IPS-15b (cell line): ENCODE measurements at regions not wholly inside any gene's neighbourhood (a gene's known extent, or its start where the extent isn't known, plus 50 kb on each side); places are given as distances from the start of the nearest gene placed in this dataset.

Source experiments
- H3K27me3 ChIP-seq: one replicate; pipeline ENCODE4 v1.6.1; 2013; ENCODE audit warnings: low read length; ENCODE audit not compliant: control insufficient read depth, insufficient read depth
- H3K36me3 ChIP-seq: one replicate; pipeline ENCODE4 v1.6.1; 2013; ENCODE audit warnings: low read length; ENCODE audit not compliant: control insufficient read depth, insufficient read depth
- H3K4me1 ChIP-seq: one replicate; pipeline ENCODE4 v1.6.1; 2013; ENCODE audit warnings: mild to moderate bottlenecking, low read length; ENCODE audit not compliant: control insufficient read depth, insufficient read depth
- H3K4me3 ChIP-seq: one replicate; pipeline ENCODE4 v1.5.1; 2013; ENCODE audit warnings: low read depth, low read length
- H3K9ac ChIP-seq: one replicate; pipeline ENCODE4 v1.6.1; 2013; ENCODE audit warnings: low read depth, mild to moderate bottlenecking, low read length
- H3K9me3 ChIP-seq: one replicate; pipeline ENCODE4 v1.6.1; 2013; ENCODE audit warnings: mild to moderate bottlenecking, low read length; ENCODE audit not compliant: control insufficient read depth, insufficient read depth

DNA sequence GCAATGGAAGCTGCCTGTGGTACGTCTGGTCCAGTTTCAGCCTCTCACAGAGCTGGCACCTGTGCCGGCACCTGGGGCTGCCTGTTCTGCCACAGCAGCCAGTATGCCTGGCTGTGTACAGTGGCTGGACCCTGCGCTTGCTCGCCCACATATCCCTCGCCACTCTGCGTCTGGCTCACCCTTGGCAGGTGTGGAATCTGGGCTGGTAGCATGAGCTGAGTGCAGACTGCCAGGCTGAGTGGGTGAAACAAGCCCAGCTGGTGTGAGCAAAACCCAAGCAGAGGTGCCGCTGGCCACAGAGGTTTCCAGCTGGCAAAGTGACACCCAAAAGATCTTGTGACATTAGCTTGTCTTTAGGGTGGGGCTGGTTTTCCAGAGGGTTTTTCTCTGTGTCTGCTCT, 80.7 kb downstream of the ING1 start:
- no peaks in the 10 kb centered on the region for H3K27me3 ChIP-seq

GRCh38 chr13:110797230-110797877, 83.9 kb downstream of the ING1 start:
- H3K9me3 ChIP-seq, result no peaks in the 10 kb centered on the region
- H3K4me1 ChIP-seq, result peaks cover 8% of the 10 kb centered on the region
- H3K27me3 ChIP-seq, result no peaks in the 10 kb centered on the region
- H3K9ac ChIP-seq, result no peak overlapping the region
- no peak overlapping the region for H3K4me3 ChIP-seq
- no peaks in the 10 kb centered on the region for H3K36me3 ChIP-seq

More for the DNA sequence above, 80.7 kb downstream of the ING1 start:
- Histone ChIP-seq H3K9ac (no peak overlapping the region), H3K9me3 (no peaks in the 10 kb centered on the region), H3K4me3 (no peak overlapping the region), H3K36me3 (no peaks in the 10 kb centered on the region), H3K4me1 (peaks cover 8% of the 10 kb centered on the region)

DNA sequence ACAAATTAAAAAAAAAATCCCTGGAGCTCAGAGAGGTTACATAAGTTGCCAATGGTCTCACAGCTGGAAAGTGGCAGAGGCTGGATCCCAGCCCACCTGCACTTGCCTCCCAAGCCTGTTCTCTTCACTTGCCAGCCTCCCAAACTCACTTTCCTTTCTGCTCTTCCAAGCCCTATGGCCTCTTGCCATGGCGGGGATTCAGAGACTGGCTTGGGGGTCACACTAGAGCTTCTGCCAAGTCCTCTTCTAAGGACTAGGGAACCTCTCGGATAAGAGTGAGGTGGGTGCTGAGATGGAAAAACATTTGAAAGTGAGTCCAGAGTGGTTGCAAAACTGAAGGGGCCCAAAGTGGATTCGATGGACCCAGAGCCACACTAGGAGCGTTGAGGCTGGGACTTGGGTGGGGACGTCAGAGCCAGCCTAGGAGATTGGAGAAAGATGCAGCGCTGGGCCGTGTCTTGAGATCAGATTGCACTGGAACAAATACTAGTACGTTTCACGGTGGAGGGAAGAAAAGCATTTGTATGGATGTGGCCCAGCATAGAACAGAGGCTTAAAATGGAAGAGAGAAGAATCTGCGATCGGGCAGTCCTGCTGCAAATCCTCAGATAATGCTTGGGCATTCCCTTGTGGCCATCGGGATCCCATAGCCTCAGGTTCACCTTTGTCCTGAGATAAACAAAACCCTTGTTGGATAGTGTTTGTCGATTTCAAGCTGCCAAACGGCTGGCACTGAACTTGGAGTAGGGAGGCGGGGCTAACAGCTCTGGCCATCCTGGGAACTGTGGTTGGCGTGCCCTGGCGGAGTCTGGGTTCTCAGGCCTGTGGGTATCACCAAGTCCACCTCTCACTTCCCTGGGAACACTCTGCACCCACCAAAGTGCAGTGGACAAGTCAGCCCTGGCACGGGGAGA, 84.8 kb downstream of the ING1 start:
- Histone ChIP-seq H3K36me3 (no peaks in the 10 kb centered on the region), H3K4me1 (peaks cover 8% of the 10 kb centered on the region), H3K4me3 (no peak overlapping the region), H3K9me3 (no peaks in the 10 kb centered on the region), H3K27me3 (no peaks in the 10 kb centered on the region), H3K9ac (no peak overlapping the region)

DNA sequence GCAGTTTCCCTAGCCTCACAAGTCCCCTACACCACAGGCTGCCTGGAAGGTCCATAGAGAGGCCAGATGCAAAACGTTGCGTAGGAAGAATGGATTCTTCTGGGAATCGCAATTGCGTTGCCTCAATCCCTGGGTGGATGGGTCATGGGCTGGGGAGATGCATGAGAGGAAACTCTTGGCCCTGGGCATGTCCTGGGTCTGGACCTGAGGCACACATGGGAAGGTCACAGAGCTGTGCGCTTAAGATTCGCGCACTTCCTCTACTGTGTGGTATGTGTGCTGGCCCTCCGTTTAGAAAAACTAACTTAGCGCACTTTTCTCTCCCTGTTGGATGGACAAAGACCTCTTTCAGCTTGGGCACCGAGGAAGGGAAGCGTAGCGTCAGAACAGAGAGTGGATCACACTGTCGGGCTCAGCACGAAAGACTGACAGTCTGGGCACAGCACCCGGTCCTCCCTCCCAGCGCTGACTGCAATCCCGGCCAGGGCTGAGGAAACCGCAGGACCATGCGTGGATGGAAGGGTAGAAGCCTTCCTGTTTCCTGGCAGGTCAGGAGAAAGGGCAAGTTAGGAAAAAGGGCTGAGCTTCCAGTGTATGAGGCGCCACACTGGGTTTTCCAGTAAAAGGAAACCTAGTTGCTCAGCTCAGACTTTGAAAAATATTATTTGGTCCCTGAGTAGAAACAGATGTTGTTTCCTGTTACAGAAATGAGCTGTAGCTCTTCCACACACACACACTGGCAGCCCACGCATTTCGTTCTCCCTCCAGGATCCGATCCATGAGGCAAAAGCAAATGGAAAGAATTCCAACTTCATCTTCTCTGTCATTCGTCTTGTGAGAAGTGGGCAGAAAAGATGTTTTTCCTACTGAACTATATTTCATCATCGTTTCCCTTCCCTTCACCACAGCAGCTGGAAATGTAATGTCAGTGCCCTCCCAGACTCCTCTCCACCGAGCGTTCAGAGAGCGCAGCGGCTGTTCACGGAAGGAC, 86.0 kb downstream of the ING1 start:
- Histone ChIP-seq H3K27me3 (no peaks in the 10 kb centered on the region), H3K9me3 (no peaks in the 10 kb centered on the region), H3K4me1 (peaks cover 8% of the 10 kb centered on the region), H3K9ac (no peak overlapping the region), H3K4me3 (no peak overlapping the region), H3K36me3 (no peaks in the 10 kb centered on the region)

- Histone ChIP-seq H3K36me3 (no peaks in the 10 kb centered on the region), H3K4me1 (peaks cover 8% of the 10 kb centered on the region), H3K9ac (no peak overlapping the region), H3K4me3 (no peak overlapping the region), H3K9me3 (no peaks in the 10 kb centered on the region), H3K27me3 (no peaks in the 10 kb centered on the region)
These were observed 87.5 kb downstream of the ING1 start for GRCh38 chr13:110801044-110801443.

GRCh38 chr13:110802260-110802659, 88.8 kb downstream of the ING1 start:
- no peaks in the 10 kb centered on the region for H3K9me3 ChIP-seq
- no peaks in the 10 kb centered on the region for H3K36me3 ChIP-seq
- no peak overlapping the region for H3K9ac ChIP-seq
- H3K4me1 ChIP-seq, result peaks cover 5% of the 10 kb centered on the region
- no peaks in the 10 kb centered on the region for H3K27me3 ChIP-seq
- H3K4me3 ChIP-seq, result no peak overlapping the region

DNA sequence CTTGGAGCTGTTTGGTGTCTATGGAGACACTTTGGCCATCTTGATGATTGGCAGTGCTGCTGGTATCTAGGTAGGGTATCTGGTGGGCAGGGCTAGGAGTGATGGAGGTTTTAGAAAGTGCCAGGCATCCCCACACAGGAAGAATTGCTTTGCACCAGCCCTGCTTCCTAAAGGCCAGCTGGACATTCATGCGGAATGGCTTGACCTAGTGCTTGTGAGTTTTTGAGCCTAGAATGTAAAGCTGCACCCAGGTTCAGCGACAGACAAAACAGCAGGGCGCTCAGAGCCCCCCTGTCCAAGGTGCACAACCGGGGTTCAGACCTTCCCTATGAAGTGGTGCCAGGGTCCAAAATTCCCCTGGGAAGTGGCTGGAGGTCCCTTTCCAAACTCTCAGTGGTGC, 93.1 kb downstream of the ING1 start:
- Histone ChIP-seq H3K4me1 (peaks cover 11% of the 10 kb centered on the region), H3K9ac (no peak overlapping the region), H3K9me3 (no peaks in the 10 kb centered on the region), H3K4me3 (no peak overlapping the region), H3K27me3 (peaks cover 8% of the 10 kb centered on the region), H3K36me3 (no peaks in the 10 kb centered on the region)

GRCh38 chr13:110807546-110807945, 94.0 kb downstream of the ING1 start:
- Histone ChIP-seq H3K4me1 (peaks cover 11% of the 10 kb centered on the region), H3K4me3 (no peak overlapping the region), H3K27me3 (peaks cover 13% of the 10 kb centered on the region), H3K9ac (no peak overlapping the region), H3K36me3 (no peaks in the 10 kb centered on the region), H3K9me3 (no peaks in the 10 kb centered on the region)

DNA sequence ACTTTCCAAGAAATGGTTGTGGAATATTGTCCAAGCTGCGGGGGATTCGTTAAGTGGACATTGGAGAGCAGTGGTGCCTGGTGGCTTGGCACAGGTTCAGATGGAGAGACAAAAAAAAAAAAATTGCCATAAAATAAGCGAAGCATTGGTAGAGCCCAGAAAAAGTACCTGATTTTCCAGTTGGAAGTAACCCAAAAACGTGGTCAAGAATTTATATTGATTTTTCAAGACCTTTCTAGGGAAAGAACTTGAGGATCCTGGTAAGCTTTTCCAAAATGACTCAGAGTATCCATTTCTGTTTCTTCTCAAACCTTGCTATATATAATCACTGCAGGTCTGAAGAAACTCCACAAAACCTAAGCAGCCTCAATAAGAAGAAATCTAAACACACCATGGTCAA, 94.6 kb downstream of the ING1 start:
- peaks cover 11% of the 10 kb centered on the region for H3K4me1 ChIP-seq
- H3K4me3 ChIP-seq, result no peak overlapping the region
- no peaks in the 10 kb centered on the region for H3K36me3 ChIP-seq
- H3K9ac ChIP-seq, result no peak overlapping the region
- H3K27me3 ChIP-seq, result peaks cover 13% of the 10 kb centered on the region
- H3K9me3 ChIP-seq, result no peaks in the 10 kb centered on the region

DNA sequence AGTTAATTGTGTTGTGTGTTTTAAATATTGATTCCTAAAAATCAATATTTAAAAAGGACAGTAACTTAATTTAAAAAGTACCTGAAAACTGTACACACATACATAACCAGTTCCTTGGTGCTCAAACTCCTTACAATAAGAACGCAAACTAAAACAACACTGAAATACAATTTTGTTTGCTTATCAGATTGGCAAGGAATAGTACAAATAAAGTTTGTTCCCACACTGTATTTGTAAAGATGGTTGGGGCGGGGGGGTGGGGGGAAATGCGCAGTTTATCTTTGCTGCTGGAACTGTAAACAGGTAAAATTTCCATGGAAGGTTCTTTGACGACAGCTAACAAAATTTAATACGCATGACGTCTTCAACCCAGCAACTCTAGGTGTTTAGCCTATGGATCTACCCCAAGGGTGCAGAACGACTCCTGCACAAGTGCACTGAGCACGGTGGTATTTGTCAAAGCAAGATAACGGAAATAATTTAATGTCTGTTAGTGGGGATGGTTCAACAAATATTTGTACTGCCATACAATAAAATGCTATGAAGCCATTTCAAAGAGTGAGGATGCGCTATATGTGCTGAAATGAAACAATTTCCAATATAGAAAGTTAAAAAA, 96.5 kb downstream of the ING1 start:
- H3K27me3 ChIP-seq, result peaks cover 13% of the 10 kb centered on the region
- no peaks in the 10 kb centered on the region for H3K36me3 ChIP-seq
- H3K4me1 ChIP-seq, result peaks cover 11% of the 10 kb centered on the region
- H3K9ac ChIP-seq, result no peak overlapping the region
- no peaks in the 10 kb centered on the region for H3K9me3 ChIP-seq
- H3K4me3 ChIP-seq, result no peak overlapping the region
